ENCODE measurements at regions not wholly inside any gene's neighbourhood (a gene's known extent, or its start where the extent isn't known, plus 50 kb on each side); places are given as distances from the start of the nearest gene placed in this dataset.

GRCh38 chr6:16936893-16937292, 165.0 kb upstream of the STMND1 start:
- TF ChIP-seq, protein P1, sequence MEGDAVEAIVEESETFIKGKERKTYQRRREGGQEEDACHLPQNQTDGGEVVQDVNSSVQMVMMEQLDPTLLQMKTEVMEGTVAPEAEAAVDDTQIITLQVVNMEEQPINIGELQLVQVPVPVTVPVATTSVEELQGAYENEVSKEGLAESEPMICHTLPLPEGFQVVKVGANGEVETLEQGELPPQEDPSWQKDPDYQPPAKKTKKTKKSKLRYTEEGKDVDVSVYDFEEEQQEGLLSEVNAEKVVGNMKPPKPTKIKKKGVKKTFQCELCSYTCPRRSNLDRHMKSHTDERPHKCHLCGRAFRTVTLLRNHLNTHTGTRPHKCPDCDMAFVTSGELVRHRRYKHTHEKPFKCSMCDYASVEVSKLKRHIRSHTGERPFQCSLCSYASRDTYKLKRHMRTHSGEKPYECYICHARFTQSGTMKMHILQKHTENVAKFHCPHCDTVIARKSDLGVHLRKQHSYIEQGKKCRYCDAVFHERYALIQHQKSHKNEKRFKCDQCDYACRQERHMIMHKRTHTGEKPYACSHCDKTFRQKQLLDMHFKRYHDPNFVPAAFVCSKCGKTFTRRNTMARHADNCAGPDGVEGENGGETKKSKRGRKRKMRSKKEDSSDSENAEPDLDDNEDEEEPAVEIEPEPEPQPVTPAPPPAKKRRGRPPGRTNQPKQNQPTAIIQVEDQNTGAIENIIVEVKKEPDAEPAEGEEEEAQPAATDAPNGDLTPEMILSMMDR (IDR thresholded peaks at IDR 0.05; ENCODE audit: borderline replicate concordance, extremely low read depth, low read length, poor library complexity, severe bottlenecking): no peak
- TF ChIP-seq EZH2 (IDR thresholded peaks at IDR 0.05; ENCODE audit: borderline replicate concordance, low read depth, low read length, severe bottlenecking): no peak
